NAMALWA (cell line): ENCODE measurements at regions not wholly inside any gene's neighbourhood (a gene's known extent, or its start where the extent isn't known, plus 50 kb on each side); places are given as distances from the start of the nearest gene placed in this dataset.
"Not testable (repeated sequence)": the region's sequence is repeated elsewhere in the genome, so short reads cannot be mapped to it uniquely, and the experiment has no call there.

Experiments used
- DNase-seq: peaks from one replicate; pipeline ENCODE4 v3.0.0-alpha.2; 2015; ENCODE audit warnings: low spot score

DNA sequence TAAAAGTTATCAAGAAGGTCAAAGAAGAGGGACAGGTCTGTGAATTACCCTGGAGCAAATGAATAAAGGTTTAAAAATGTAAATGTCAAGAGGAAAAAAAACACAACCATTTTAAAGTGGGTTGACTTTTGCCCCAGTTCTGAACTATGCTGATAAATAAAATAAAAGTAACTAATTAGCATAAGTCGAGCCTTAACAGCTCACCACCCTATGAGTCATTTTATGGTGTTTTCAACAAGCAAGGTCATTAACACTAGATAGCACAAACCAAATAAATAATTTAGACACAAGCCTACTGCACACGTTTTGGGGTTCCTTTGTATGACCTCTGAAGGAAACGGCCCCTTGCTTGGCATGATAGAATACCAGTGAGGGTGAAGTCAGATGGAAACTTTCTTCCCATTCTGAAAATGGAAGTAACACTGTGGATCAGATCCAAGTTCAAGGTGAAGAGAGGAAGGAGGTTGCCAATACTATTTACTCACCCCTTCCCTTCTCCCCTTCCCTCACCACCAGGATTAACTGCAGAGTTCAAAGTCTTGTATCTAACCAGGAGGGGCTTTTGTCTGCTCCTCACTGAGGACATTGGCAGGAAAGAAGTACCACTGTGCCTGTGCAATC is 380.0 kb upstream of the ACVR2A start:
- DNase-seq: no peak

- DNase-seq: no peak
Measured at GRCh38 chr2:147463881-147464520, 380.8 kb upstream of the ACVR2A start.

- no peak for DNase-seq
Measured at GRCh38 chr2:147460155-147460554, 384.7 kb upstream of the ACVR2A start.

DNA sequence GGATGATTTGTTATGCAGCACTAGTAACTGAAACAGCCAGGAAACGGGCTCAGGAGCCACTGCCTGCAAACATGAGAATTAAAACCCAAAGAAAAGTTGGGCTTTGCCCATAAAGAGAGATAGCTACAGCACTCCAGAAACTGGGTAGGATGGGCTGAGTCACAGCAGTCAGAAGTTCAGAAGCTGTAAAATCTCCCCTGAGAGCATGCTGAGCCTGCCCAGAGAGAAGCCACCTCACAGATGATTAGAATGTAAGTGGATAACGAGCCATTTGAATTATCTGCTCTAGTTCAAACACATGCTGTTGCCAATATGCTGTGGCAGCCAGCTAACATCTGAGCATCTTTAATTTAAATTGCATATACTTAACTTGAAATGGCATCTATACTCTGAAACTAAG is 388.1 kb upstream of the ACVR2A start:
- DNase-seq: no peak

DNA sequence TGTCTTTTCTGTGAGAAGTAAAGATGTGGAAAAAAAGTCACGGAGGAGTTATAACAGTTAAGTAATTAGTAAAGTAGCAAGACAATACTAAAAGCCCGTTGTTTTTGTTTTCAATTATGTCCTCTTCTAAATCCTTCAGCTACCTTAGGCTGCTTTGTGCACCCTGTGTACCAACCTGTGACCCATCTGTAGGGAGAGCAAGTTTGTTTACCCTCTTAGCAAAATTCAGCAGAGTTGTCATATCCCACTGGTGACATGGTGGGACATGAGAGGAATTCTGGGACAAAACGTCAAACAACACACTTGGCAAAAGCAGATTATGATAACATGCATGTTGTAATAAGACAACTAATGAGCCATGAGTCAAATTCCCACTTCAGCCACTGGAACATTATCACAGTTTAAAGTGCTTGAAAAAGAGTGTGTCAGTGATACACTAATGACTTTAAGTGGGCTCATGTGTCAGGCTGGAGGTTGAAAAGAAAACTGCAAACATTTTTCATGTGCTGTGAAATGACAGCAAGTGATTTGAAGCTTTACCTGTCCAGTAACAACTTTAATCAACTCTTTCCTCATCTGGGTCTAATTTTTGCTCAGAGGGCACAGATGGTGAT is 392.8 kb upstream of the ACVR2A start:
- no peak for DNase-seq

DNA sequence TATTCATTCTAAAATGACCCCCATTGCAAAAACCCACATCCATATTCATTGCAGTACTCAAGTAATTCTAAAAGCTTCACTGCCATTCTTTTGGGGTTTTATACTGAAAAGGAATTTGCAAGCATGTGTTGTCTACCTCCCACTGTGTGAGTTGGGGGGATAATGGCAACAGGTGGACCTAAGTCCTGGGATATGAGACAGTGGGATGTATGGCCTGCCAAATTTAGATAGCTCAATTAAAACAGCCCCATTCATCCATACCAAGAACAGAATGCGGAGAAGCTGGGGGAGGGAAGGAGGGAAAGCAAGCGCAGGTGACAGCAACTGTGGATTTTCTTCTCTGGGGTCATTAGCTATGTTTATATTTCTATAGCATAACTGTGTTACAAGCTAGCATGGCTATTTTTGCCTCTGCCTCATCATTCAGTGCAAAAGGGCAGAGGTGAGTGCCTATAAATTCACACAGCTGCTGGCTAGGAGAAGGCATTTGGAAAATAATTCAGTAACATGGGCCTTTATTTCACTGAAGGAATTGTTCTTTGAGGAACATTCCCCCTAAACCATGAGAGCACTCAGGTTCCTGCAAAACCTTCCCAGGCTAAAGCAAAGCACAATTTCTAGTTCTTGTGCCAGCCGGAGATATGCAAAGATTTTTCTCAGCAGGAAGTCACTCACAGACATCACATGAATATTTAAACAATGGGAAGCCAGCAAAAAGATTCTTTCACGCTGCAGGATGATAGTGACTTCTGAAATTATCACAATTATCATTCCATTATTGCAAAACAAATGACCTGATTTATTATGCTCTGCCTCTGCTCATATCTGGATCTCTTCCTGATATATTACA is 393.9 kb upstream of the ACVR2A start:
- no peak for DNase-seq

- no peak for DNase-seq
Measured at GRCh38 chr2:147449323-147449991, 395.4 kb upstream of the ACVR2A start.

DNA sequence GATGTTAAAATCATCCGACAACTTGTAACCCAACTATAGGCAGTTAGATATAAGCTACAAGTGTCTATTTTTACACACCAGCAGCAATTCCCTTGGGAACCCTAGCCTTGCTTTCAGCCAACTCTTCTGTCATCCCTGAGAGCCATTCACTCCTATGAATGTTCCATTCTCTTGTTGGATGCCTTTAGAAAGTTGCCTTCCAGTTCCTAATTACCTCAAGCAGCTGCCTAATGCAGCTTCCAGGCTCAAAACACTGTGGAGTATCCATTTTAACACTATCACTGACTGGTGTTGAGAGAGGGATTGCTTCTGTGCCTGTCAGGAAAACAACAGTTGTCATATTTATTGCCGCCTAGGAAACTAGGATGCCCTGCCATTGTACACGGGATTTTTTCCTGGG is 402.0 kb upstream of the ACVR2A start:
- DNase-seq: no peak

DNA sequence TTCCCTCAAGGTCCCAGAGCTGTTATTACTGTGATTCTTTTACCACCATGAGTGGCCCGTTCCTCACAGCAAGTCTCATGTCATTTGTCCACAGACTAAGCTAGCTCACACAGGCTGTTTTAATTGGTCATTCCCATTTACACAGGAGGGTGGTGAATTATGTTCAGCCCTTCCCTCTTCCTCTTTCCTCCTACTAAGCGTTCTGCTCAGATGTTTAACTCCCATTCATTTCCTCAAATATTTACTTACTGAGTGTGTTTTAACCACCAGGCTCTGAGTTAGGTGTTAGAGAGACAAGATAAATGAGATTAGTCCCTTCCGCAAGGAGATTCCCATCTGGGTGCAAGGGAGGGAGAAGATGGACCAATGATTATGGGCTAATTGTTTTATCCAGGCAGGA is 403.6 kb upstream of the ACVR2A start:
- DNase-seq: no peak

- no peak for DNase-seq
Measured at GRCh38 chr2:147440734-147441133, 404.1 kb upstream of the ACVR2A start.

DNA sequence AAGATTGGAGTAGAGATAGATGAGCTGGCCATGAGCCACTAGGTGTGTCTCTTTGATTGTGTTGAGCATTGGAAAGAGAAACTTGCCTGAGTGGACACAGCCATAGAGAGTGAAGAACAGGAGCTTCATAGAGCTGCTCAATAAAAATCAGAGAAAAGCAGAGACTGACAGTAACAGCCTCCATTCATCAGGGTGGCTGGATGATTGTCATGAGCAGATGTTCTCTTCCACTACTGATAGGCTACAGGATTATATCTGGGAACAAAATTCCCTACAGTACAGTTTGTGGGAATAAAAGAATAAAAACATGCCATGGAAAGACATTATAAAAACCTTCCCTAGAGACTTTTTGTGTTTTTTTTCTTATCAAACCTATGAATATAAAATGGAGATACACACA is 404.8 kb upstream of the ACVR2A start:
- no peak for DNase-seq

DNA sequence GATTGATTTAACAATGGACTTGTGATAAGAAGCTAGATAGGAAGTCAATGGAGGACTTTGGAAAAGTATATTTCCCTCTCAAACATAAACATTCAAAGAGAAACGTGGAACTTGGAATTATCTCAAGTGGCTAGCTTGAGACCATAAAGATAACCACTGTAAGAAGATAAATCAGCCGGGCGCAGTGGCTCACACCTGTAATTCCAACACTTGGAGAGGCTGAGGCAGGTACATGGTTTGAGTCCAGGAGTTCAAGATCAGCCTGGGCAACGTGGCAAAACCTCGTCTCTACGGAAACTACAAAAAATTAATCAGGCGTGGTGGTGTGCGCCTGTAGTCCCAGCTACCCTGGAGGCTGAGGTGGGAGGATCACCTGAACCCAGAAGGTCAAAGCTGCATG is 405.9 kb upstream of the ACVR2A start:
- no peak for DNase-seq

DNA sequence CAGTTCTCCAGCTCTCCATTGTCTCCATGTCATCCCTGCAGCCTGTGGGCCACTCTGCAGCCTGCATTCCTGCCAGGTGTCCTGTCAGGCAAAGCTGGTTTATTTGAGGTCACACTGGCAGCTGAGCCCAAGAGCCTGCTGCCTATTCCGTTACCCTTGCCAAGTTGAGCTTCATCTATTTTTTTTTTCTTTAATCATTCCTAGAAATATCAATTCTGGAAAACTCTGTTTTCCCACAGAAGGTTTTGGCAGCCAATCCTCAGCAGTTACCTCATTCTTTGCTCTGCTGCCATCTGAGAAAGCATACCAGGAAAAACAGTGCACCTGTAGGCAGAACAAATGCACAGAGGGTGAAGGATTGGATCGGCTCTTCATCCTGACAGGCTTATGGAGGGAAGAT is 411.0 kb upstream of the ACVR2A start:
- DNase-seq: no peak

GRCh38 chr2:147430408-147430807 is 414.4 kb upstream of the ACVR2A start:
- DNase-seq: no peak

DNA sequence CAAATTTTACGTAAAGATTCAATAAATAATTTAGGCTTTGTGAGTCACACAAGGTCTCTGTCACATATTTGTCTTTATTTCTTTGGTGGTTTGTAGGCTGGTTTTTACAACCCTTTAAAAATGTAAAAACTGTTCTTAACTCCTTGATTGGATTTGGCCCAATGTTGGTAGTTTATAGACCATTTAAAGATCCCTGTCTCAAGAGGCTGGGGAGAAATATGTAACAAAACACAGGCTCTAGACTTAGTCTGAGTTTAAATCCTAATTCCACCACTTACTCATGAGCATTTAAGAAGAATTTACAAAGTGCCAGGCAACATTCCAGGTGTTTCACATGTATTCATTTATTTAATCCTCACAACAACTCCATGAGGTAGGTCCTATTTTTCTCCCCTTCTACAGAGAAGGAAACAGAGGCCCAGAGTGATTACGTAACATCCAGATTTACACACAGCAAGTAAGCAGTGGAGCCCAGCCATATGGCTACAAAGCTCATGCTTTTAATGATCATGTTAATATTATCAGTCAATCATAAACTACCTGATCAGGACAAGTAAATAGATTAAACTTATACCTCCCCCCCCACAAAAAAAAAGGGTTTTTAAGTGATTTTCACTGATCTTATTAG is 416.6 kb upstream of the ACVR2A start:
- no peak for DNase-seq

- DNase-seq: no peak
Measured at GRCh38 chr2:147425437-147426029, 419.3 kb upstream of the ACVR2A start.

GRCh38 chr2:147424766-147425165 is 420.1 kb upstream of the ACVR2A start:
- no peak for DNase-seq

DNA sequence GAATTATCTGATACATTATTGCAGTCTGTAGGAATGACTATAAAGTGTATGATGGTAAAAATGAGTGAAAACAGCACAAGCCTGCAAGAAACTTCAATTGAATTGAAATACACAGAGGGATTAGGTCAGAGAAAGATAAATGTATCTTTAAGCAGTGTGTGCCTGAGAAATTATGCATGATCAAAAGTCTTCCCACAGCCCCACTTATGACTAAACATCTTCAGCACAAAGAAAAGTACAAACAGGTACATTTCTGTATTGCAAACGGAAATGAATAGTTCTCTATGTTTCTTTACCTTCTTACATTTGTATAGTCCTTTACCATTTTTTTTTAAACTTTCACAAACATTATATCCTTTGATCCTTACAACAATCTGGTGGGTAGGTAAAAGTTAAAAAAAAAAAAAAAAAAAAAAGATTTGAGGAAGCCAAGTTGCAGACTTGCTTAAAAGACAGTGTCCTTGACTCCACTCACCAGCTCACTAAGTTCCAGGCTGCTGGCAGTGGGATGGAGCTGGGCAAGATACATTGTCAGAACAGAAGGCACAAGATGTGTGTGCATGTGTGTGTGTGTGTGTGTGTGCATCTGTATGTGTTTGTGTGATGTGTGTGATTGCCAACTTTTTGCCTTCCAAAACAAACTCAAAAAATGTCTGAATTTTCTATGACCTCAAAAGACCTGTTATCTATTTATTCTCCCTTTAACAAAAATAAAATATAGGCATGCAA is 423.7 kb upstream of the ACVR2A start:
- DNase-seq: no peak

DNA sequence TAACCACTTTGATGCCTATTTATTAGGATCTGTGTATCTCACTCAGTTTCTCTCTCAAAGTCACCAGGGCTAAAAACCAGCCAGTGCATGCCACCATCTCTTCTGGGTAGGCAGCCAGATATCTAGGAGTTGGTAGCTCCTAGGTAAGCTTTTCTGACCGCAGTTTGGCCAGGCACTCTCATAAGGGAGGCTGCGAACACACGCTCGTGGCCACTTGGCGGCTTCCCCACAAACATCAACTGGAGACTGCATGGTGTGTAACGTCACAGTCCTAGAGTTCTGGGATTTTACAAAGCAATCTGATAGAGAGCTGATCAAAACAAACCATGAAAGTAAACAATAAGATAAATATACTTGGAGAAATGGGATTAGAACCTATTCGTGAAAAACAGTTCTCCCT is 424.3 kb upstream of the ACVR2A start:
- no peak for DNase-seq

GRCh38 chr2:147416099-147416498 is 428.7 kb upstream of the ACVR2A start:
- no peak for DNase-seq

DNA sequence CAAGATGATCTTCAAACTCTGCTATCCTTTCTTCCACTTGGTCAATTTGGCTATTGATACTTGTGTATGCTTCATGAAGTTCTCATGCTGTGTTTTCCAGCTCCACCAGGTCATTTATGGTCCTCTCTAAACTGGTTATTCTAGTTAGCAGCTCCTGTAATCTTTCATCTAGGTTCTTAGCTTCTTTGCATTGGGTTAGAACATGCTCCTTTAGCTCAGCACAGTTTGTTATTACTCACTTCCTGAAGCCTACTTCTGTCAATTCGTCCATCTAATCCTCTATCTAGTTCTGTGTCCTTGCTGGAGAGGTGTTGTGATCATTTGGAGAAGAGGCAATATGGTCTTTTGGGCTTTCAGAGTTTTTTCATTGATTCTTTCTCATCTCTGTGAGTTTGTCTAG is 430.2 kb upstream of the ACVR2A start:
- DNase-seq: not testable (repeated sequence)
